ENCODE measurements at regions not wholly inside any gene's neighbourhood (a gene's known extent, or its start where the extent isn't known, plus 50 kb on each side); places are given as distances from the start of the nearest gene placed in this dataset.

- Histone ChIP-seq H3K9me2 (ENCODE audit: insufficient read depth) (no peaks in the 10 kb centered on the region), H3K79me2 (ENCODE audit: insufficient read depth) (no peaks in the 10 kb centered on the region), H3K36me3 (ENCODE audit: low read depth) (no peaks in the 10 kb centered on the region), H3K27me3 (replicated peaks; ENCODE audit: insufficient read depth) (no peaks in the 10 kb centered on the region), H3F3A (ENCODE audit: insufficient read depth) (peaks cover 18% of the 10 kb centered on the region), H3K4me3 (no peak overlapping the region), H3K4me1 (ENCODE audit: insufficient read depth) (peaks cover 22% of the 10 kb centered on the region), H3K9me3 (ENCODE audit: low read depth) (no peaks in the 10 kb centered on the region), H3K4me2 (ENCODE audit: unreplicated experiment) (no peak overlapping the region), H2AFZ (no peak overlapping the region), H3K27ac (no peak overlapping the region), H4K20me1 (ENCODE audit: insufficient read depth) (no peaks in the 10 kb centered on the region), H3K9ac (no peak overlapping the region)
- in situ Hi-C loops (cut with MboI) = no loop called here
- no peak for DNase-seq
- TF ChIP-seq EZH2 (IDR thresholded peaks at IDR 0.05; ENCODE audit: insufficient read depth, poor library complexity, severe bottlenecking) = no peak
- TF ChIP-seq EZH2phosphoT487 (IDR thresholded peaks at IDR 0.05; ENCODE audit: insufficient read depth, low read depth) = no peak
- 82 to 91% methylated on average over 2 of the region's 2 CpGs for WGBS, 2 experiments (ENCODE audit: low coverage in 1 of 2, low lambda C conversion rate in 2 of 2, missing lambda C conversion rate in 2 of 2)
These were observed 64.7 kb upstream of the RFLNA start for GRCh38 chr12:124230117-124230757.

DNA sequence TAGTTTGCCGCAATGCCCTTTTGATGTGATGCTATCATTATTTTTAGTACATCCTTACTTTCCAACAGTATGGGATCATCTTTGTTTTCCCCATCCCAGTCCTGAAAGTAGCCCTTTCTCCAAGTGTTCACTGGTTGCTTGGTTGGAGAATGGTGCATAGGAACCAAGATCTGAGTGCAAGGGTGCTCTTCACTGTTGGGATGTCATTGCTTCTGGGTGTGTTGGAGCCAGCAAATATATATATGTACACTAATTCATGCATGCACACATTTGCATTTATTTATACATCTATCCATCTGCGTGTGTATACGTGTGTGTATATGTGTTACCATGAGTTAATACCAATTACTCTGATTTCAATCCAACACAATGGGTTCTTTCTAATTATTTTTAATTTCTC, 64.1 kb upstream of the RFLNA start:
- peaks cover 22% of the 10 kb centered on the region for H3K4me1 ChIP-seq (ENCODE audit: insufficient read depth)
- no peaks in the 10 kb centered on the region for H3K9me3 ChIP-seq (ENCODE audit: low read depth)
- no peak overlapping the region for H3K27ac ChIP-seq
- no peaks in the 10 kb centered on the region for H4K20me1 ChIP-seq (ENCODE audit: insufficient read depth)
- H3K79me2 ChIP-seq (ENCODE audit: insufficient read depth) = no peaks in the 10 kb centered on the region
- no peak overlapping the region for H3K4me2 ChIP-seq (ENCODE audit: unreplicated experiment)
- H3K9me2 ChIP-seq (ENCODE audit: insufficient read depth) = no peaks in the 10 kb centered on the region
- DNase-seq = no peak
- in situ Hi-C loops (cut with MboI) = no loop called here
- H3F3A ChIP-seq (ENCODE audit: insufficient read depth) = peaks cover 18% of the 10 kb centered on the region
- H2AFZ ChIP-seq = no peak overlapping the region
- WGBS, 2 experiments (ENCODE audit: low coverage in 1 of 2, low lambda C conversion rate in 2 of 2, missing lambda C conversion rate in 2 of 2) = 93 to 99% methylated on average over 3 of the region's 3 CpGs
- H3K4me3 ChIP-seq = no peak overlapping the region
- TF ChIP-seq EZH2phosphoT487 (IDR thresholded peaks at IDR 0.05; ENCODE audit: insufficient read depth, low read depth) (no peak), EZH2 (IDR thresholded peaks at IDR 0.05; ENCODE audit: insufficient read depth, poor library complexity, severe bottlenecking) (no peak)
- H3K27me3 ChIP-seq (replicated peaks; ENCODE audit: insufficient read depth) = no peaks in the 10 kb centered on the region
- no peaks in the 10 kb centered on the region for H3K36me3 ChIP-seq (ENCODE audit: low read depth)
- H3K9ac ChIP-seq = no peak overlapping the region

DNA sequence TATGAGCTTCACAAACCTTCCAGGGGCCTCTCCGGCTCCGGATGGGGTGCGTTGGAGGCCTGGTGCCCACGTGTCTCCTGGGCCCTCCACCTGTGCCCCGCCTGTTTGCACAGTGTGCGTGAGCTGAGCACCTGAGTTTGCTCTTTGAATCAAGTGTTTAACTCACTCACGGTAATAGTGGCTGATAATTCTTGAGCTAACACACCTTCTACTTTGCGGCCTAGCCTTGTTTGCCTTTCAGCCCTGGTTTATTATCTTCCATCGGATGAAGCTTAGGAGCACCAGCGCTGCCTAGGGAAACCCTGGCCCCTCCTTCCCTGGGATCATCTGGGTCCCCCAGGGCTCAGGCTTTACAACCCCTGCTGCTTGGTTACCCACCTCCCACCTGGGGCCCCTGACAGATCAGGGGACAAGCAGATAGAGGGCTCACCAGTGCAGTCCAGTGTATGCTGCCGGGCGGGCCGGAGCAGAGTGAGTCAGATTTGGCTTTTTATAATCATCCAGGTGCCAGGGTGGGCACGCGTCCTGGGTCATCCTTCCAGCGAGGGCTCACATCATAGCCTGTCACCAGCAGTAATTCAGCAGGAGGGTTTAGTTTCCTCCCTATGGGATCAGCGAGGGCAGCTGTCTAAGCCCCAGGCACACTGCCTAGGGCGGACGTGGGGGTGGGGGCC, 62.8 kb upstream of the RFLNA start:
- no peak overlapping the region for H3K4me3 ChIP-seq
- H3K4me1 ChIP-seq (ENCODE audit: insufficient read depth) = peaks cover 34% of the 10 kb centered on the region
- no peaks in the 10 kb centered on the region for H3K36me3 ChIP-seq (ENCODE audit: low read depth)
- no peak for TF ChIP-seq EZH2phosphoT487 (IDR thresholded peaks at IDR 0.05; ENCODE audit: insufficient read depth, low read depth)
- no peak for TF ChIP-seq EZH2 (IDR thresholded peaks at IDR 0.05; ENCODE audit: insufficient read depth, poor library complexity, severe bottlenecking)
- no peak for DNase-seq
- H3F3A ChIP-seq (ENCODE audit: insufficient read depth) = peaks cover 19% of the 10 kb centered on the region
- H3K4me2 ChIP-seq (ENCODE audit: unreplicated experiment) = no peak overlapping the region
- H3K9ac ChIP-seq = no peak overlapping the region
- no peak overlapping the region for H3K27ac ChIP-seq
- no peak overlapping the region for H2AFZ ChIP-seq
- H3K9me2 ChIP-seq (ENCODE audit: insufficient read depth) = no peaks in the 10 kb centered on the region
- no peaks in the 10 kb centered on the region for H4K20me1 ChIP-seq (ENCODE audit: insufficient read depth)
- H3K9me3 ChIP-seq (ENCODE audit: low read depth) = no peaks in the 10 kb centered on the region
- WGBS, 2 experiments (ENCODE audit: low coverage in 1 of 2, low lambda C conversion rate in 2 of 2, missing lambda C conversion rate in 2 of 2) = 96% methylated on average over 19 of the region's 19 CpGs
- H3K79me2 ChIP-seq (ENCODE audit: insufficient read depth) = no peaks in the 10 kb centered on the region
- in situ Hi-C loops (cut with MboI) = no loop called here
- no peaks in the 10 kb centered on the region for H3K27me3 ChIP-seq (replicated peaks; ENCODE audit: insufficient read depth)

DNA sequence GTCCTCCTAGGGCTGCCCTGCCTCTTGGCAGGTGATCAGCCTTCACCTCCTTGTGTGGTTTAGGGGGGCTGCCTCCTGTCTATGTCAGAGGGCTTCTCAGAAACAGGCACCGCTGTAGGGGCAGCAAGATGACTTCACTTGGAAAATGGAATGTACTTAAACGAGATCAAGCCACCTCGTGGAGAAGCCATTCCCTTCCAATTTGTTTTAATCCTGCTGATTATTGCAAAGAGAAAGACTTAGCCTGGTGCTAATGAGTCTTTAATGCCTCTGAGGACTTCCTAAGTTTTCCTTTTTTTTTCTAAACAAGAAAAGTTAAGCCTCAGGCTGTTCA, 62.3 kb upstream of the RFLNA start:
- Histone ChIP-seq H3K4me2 (ENCODE audit: unreplicated experiment) (peak overlapping the region; percentile 47), H3K9ac (no peak overlapping the region), H3K9me2 (ENCODE audit: insufficient read depth) (no peaks in the 10 kb centered on the region), H3K27ac (peak overlapping the region; percentile 78; the same call in 1 of the 2 replicates), H3K4me3 (no peak overlapping the region), H3K9me3 (ENCODE audit: low read depth) (no peaks in the 10 kb centered on the region), H3K4me1 (ENCODE audit: insufficient read depth) (peaks cover 39% of the 10 kb centered on the region), H2AFZ (no peak overlapping the region), H3K36me3 (ENCODE audit: low read depth) (no peaks in the 10 kb centered on the region), H3F3A (ENCODE audit: insufficient read depth) (peaks cover 23% of the 10 kb centered on the region), H3K79me2 (ENCODE audit: insufficient read depth) (no peaks in the 10 kb centered on the region), H4K20me1 (ENCODE audit: insufficient read depth) (no peaks in the 10 kb centered on the region), H3K27me3 (replicated peaks; ENCODE audit: insufficient read depth) (no peaks in the 10 kb centered on the region)
- TF ChIP-seq EZH2phosphoT487 (IDR thresholded peaks at IDR 0.05; ENCODE audit: insufficient read depth, low read depth) (no peak), EZH2 (IDR thresholded peaks at IDR 0.05; ENCODE audit: insufficient read depth, poor library complexity, severe bottlenecking) (no peak)
- 73 to 91% methylated on average over 3 of the region's 3 CpGs for WGBS, 2 experiments (ENCODE audit: low coverage in 1 of 2, low lambda C conversion rate in 2 of 2, missing lambda C conversion rate in 2 of 2)
- in situ Hi-C loops (cut with MboI) = no loop called here
- DNase-seq = no peak

All from GM23248 (cell line).